GM21786 (cell line): ENCODE measurements at regions not wholly inside any gene's neighbourhood (a gene's known extent, or its start where the extent isn't known, plus 50 kb on each side); places are given as distances from the start of the nearest gene placed in this dataset.
"Not testable (repeated sequence)": the region's sequence is repeated elsewhere in the genome, so short reads cannot be mapped to it uniquely, and the experiment has no call there.

Source experiments
- ATAC-seq: cut with Tn5 transposase; IDR thresholded peaks from one replicate; pipeline ENCODE4 v1.9.1; 2021; ENCODE audit not compliant: unreplicated experiment

DNA sequence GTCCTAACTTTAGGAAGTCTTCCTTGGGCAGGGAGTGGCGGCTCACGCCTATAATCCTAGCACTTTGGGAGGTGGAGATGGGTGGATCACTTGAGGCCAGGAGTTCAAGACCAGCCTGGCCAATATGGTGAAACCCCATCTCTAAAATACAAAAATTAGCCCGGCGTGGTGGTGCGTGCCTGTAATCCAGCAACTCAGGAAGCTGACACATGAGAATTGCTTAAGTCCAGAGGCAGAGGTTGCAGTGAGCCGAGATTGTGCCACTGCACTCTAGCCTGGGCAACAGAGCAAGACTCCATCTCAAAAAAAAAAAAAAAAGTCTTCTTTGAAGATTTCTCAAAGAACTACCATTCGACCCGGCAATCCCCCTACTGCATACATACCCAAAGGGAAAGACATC, 50.0 kb upstream of the GPCPD1 start:
- ATAC-seq, result not testable (repeated sequence)
